NB4 (cell line): ENCODE measurements at regions not wholly inside any gene's neighbourhood (a gene's known extent, or its start where the extent isn't known, plus 50 kb on each side); places are given as distances from the start of the nearest gene placed in this dataset.

Experiments
- POLR2A ChIP-seq: IDR thresholded peaks from 2 replicates; pipeline ENCODE4 v1.6.1; 2011; ENCODE audit warnings: mild to moderate bottlenecking; ENCODE audit not compliant: insufficient read length; ENCODE audit errors: extremely low read depth
- TF ChIP-seq, protein P1 (sequence below): IDR thresholded peaks from one replicate; pipeline ENCODE4 v1.5.1; 2012; ENCODE audit warnings: low read depth, low read length

DNA sequence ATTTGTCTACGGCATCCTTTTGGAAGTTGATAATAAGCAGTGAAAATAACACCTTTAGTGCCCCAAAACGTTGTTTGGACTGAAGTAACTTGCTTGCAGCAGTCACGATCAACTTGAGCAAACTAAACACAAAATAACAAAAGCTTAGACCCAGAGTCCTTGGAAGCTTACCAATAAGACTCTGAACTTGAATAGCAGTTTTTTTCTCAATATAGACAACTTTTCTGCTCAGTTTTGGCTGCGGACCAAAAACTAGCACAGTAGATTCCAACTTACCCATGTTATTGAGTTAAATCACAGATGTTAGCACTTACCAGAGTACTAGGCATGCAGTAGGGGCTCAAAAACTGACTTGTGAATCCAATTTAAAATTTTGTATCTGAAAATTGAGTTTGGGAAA, 746.9 kb downstream of the PCDH19 start:
- TF ChIP-seq, protein P1, sequence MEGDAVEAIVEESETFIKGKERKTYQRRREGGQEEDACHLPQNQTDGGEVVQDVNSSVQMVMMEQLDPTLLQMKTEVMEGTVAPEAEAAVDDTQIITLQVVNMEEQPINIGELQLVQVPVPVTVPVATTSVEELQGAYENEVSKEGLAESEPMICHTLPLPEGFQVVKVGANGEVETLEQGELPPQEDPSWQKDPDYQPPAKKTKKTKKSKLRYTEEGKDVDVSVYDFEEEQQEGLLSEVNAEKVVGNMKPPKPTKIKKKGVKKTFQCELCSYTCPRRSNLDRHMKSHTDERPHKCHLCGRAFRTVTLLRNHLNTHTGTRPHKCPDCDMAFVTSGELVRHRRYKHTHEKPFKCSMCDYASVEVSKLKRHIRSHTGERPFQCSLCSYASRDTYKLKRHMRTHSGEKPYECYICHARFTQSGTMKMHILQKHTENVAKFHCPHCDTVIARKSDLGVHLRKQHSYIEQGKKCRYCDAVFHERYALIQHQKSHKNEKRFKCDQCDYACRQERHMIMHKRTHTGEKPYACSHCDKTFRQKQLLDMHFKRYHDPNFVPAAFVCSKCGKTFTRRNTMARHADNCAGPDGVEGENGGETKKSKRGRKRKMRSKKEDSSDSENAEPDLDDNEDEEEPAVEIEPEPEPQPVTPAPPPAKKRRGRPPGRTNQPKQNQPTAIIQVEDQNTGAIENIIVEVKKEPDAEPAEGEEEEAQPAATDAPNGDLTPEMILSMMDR: no peak
- TF ChIP-seq POLR2A: no peak
